Anterior cingulate cortex (tissue), 58 donors: ENCODE measurements at regions not wholly inside any gene's neighbourhood (a gene's known extent, or its start where the extent isn't known, plus 50 kb on each side); places are given as distances from the start of the nearest gene placed in this dataset.

ENCODE experiments used
- DNase-seq, 58 donors: peaks; one replicate each; lab custom pipeline; 2025; lab: John Stamatoyannopoulos, UW

DNA sequence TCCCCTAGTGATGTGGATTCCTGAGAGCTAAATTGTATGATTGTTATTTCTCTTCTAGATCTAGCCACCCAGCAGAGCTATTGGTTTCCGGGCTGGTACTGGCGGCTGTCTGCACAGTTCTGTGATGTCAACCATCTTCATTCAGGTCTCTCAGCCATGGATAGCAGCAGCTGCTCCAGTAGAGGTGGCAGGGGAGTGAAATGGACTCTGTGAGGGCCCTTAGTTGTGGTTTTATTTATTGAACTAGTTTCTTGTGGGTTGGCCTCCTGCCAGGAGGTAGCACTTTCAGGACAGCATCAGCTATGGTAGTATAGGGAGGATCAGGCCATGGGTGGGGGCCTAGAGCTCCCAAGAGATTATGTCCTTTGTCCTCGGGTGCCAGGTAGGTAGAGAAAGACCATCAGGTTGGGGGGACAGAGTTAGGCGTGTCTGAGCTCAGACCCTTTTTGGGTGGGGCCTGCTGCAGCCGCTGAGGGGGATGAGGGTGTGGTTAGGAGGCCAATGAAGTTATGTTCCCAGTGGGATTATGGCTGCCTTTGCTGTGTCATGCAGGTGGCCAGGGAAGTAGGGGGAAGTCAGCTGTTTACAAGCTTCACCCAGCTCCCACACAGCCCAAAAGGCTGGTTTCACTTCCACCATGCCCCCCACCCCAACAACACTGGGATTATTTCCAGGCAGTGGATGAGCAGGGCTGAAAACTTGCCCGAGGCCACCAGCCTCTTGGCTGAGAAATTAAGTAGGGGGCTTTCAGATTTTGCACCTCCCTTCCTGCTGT is 55.1 kb upstream of the RGS4 start:
- DNase-seq, result no peak

GRCh38 chr1:163006051-163006834 is 62.9 kb upstream of the RGS4 start:
- DNase-seq, result peak in 3 of 58 donors; percentile 3 to 5 (median 4)

GRCh38 chr1:162997499-162998285 is 71.5 kb upstream of the RGS4 start:
- no peak for DNase-seq

DNA sequence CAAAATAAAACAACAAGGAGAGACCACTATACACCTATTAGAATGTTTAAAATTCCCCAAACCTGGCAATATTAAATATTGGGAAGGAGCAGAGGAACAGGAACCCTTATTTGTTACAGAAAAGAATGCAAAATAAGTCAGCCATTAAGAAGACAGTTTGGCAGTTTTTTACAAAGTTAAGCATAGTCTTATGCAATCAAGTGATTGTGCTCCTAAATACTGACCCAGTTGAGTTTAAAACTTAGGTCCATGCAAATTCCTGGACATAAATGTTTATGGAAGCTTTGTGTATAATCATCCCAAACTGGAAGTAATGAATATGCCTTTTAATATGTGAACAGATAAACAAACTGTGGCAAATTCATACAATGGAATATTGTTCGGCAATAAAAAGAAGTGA is 72.9 kb upstream of the RGS4 start:
- no peak for DNase-seq

- DNase-seq, result no peak
These were observed 74.2 kb upstream of the RGS4 start for GRCh38 chr1:162994921-162995320.

- DNase-seq, result no peak
These were observed 75.3 kb upstream of the RGS4 start for GRCh38 chr1:162993846-162994245.

- no peak for DNase-seq
These were observed 76.2 kb upstream of the RGS4 start for GRCh38 chr1:162992945-162993344.

DNA sequence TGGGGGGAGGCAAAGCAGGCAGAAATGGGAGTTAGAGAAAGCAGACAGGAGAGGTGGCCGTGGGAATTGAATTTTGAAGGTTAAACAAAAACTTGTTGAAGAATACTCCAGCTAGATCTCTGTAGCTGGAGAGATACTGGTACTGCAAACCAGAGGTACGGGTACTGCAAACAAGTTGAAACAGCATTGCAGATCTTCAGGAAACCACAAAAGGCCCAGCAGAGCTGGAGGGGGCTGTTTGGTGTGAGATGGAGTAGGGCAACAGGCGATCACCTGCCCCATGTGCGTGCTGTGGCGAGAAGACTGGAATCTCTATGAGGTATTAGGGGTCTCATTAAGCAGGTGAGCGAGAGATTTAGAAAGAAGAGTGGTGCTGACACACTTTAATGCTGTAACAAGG is 77.7 kb upstream of the RGS4 start:
- no peak for DNase-seq

DNA sequence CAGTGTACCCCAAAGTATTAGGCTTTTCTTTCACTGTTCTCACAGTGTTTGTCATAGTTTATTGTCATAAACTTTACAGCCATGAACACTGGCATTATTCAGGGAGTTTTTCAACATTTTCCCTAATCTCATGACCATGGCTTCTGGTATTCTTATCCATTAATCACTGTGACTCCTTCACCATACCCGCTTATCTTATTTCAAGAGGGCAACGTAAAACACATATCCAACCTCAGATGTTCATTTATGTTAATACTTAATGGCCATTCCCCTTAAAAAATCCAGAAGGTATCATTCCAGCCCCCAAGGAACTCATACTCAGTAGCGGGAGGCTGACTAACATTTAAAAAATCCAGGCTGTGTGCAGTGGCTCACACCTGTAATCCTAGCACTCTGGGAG is 78.5 kb upstream of the RGS4 start:
- DNase-seq, result no peak

GRCh38 chr1:162988869-162989268 is 80.3 kb upstream of the RGS4 start:
- DNase-seq, result no peak

- no peak for DNase-seq
These were observed 81.3 kb upstream of the RGS4 start for GRCh38 chr1:162987866-162988265.

GRCh38 chr1:162985816-162986435 is 83.2 kb upstream of the RGS4 start:
- DNase-seq, result no peak

GRCh38 chr1:162984699-162985098 is 84.5 kb upstream of the RGS4 start:
- DNase-seq, result no peak

DNA sequence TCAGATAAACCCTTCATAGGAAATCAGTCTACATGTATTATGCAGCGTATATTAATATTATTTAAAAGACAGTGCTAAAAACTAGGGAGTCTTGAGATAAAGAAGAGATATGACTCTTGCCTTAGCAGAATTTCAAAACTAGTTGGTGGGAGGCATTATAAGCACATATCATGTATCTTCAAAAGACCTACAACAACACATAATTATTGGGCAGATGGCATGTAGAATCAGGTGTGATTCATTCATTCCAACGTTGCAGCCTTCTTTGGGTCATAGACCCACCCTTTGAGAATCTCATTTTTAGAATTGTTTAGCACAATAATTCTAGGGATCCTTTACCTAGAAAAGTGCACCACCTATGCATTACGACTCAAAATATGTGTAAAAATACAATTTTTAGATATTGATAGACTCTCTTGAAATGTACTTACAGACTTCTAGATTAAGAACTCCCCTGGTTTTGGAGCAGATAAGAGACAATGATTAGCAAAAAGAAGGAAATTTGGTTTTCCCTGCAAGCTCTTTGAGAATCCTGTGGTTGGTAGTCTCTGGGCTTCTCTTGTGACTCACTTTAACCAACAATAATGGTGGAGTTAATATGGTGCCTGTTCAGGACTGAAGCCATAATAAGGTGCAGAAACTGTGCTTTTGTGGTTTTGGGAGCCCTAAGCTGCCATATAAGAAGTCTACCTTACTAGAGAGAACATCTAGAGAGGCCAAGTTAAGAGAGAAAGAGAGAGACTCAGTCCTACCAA is 85.3 kb upstream of the RGS4 start:
- DNase-seq, result no peak

- no peak for DNase-seq
These were observed 86.8 kb upstream of the RGS4 start for GRCh38 chr1:162982364-162982763.

DNA sequence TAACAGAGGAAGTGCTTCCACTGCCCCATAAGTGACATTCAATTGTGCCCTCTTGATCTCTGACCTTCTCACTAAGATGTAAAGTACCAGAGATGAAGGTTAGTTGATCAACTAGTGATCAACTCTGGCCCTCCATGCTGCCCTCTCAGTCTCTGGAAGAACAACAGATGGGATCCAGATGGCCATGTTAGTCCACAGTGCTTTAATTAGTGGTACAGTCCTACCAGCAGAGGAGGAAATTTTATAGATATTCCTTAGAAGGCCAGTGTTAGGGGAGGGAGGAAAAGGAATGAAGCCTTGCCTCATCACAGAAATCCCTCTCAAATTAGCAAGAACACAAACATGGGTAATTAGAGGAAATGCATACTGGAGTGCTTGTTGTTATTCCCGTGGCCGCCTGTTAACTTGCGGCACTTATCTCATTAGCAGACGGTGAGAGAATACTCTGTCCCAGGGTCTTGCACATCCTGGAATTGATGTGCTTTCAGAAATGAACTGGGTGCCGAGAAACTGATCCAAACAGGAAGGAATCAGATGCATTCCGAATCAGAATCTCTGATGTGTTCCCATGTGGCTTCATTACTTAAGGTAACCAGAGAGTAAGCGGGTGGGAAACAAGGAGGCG is 91.1 kb upstream of the RGS4 start:
- peak in 1 of 58 donors; percentile 6 for DNase-seq

DNA sequence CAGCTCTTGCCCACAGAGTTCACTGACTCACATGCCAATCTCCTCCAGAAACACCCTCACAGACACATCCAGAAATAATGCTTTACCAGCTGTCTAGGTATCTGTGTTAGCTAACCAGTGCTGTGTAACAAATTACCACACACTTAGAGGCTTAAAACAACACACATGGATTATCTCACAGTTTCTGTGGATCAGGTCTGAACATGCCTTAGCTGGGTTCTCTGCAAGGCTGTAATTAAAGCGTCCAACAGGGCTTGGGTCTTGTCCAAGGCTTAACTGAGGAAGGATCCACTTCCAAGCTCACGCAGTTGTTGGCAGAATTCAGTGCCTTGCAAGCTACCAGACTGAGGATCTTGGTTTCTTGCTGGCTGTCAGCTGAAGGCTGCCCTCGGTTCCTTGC is 92.5 kb upstream of the RGS4 start:
- no peak for DNase-seq

- no peak for DNase-seq
These were observed 94.4 kb upstream of the RGS4 start for GRCh38 chr1:162974810-162975209.

GRCh38 chr1:162973381-162973795 is 95.8 kb upstream of the RGS4 start:
- no peak for DNase-seq
